ENCODE measurements at regions not wholly inside any gene's neighbourhood (a gene's known extent, or its start where the extent isn't known, plus 50 kb on each side); places are given as distances from the start of the nearest gene placed in this dataset.

DNA sequence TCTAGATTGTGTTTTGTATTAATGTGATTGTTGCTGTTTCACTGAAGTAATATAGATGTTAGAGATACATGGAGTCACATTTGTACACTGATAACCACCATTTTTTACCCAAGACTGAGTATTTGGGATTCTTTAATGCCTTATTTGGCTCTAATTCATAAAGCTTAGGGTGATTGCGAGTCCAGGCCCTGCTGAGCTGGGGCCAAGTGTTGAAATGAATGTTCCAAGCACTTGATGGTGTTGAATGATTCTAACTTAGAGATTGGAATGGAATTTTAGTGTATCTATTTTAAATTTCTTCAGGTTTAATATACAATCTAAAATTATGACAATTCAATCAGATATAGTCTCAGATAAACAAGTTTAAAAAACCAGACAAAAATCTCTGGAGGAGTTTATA is 329.4 kb upstream of the SLC35B3 start:
- no peak for DNase-seq

DNA sequence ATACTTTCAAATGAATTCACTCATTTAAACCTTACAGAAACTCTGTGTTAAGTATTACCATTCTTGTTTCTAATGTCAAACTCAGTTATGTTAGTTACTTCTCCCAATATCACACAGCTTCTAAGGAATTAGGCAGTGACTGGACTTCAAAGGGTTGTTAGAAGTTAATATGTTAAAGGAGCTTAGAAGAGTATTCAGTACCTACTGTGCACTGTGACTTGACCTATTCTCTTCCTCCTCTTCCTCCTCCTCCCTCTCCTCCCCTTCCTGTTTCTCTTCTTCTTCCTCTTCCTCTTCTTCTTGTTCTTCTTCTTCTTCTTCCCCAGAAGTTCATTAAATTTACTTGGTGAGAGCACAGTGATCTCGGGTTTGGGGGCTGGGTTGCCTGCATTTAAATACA is 325.6 kb upstream of the SLC35B3 start:
- DNase-seq = no peak

DNA sequence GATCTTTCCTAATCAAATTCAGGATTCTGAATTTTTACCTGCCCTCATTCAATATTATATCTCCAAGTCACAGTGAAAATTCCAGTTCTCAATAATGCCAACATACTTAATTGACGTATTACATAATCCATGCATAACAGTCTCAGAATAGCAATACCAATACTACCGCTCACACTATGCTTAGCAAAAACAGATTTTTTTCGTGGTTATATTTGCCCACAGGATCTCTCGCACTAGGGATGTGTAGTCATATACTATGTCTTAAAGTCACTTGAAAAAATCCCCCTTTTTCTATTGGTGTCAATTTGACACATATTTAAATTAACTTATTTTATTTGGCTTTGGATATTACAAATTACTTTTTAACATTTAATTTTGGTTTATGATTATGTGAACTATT is 323.1 kb upstream of the SLC35B3 start:
- no peak for DNase-seq

DNA sequence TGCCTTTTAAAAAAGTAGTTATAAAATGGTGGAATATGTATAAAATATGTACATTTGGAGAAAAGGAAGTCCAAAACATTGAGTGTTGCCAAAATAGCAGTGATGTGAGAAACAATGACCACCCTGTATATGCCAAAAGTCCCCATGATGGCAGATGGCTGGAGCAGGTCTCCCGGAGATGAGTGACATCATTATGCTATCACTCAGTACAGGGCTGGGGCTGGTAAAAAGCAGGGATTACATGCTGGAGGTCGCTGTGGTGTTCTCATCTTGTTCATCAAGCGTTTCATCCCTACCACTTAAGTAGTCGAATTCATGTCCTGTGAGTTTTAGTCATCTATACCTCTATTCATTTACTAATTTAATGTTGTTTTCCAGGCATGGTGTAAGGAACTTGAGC is 315.3 kb upstream of the SLC35B3 start:
- DNase-seq = no peak

DNA sequence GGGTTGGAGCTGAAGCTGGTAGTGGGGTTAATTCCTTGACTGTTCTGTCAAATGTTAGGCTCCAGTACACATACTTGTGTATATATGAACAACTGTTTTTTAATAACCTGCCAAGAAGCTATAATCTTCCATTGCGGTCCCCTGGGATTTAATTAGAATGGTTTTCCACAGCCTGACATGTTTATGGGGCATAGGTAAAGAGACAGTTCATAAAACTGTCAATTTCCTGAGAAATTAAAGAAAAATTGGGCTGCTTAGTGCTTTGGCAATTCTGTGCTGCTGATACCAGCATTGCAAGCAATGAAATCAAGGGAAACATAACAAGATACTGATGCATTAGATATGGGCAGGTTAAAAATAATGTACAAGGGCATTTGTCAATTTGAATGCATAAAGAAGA is 314.1 kb upstream of the SLC35B3 start:
- no peak for DNase-seq

DNA sequence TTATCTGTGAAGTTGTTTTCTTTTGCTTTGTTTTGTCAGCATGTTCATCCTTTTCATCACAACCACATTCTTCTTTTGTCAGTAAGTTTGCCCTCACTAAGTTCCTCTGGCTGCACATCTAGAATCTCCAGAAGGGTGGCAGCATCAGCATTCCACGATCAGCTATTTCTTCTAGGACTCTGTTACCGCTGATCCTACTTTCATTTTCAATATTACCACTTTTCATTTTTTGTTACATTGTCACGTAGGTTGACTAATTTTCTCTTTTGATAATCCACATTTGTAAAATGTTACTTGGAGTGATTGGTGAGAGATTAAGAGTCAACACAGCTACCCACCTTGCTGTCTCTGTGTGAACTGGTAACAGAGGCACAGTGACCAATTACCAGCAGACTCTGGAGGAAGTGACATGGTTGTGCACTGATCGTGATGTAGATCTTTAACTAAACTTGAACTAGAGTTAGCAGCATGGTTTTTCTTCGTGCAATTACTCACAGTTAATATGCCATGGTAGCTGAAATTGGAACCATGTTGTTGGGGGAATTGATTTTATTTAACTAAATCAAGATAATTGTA is 307.9 kb upstream of the SLC35B3 start:
- DNase-seq = no peak

DNA sequence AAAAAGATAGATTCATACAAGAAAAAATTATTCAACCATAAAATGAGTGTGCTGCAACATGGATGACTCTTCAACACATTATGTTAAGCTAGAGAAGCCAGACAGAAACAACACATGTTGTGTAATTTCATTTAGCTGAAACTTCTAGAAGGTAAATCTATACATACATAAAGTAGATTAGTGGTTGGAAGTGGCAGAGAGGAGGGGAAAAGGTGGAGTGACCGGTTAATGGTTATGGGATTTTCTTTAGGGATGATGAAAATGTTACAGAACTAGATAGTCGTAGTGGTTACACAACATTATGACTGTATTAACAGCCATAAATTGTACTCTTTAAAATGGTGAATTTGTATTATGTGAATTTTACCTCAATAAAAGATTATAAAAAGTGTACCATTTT is 304.1 kb upstream of the SLC35B3 start:
- no peak for DNase-seq

DNA sequence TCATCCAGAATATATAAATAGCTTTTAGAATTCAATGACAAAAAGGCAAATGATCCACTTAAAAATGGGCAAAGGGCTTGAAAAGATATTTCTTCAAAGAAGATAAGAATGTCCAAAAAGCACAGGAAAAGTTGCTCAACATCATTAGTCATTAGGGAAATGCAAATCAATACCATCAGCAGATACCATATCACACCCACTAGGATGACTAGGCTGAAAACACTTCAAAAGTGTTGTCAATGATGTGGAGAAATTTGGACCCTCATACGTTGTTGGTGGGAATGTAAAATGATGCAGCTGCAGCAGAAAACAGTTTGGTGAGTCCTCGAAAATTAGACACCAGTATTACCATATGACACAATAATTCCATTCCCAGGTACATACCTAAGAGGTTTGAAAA is 303.6 kb upstream of the SLC35B3 start:
- DNase-seq = no peak

DNA sequence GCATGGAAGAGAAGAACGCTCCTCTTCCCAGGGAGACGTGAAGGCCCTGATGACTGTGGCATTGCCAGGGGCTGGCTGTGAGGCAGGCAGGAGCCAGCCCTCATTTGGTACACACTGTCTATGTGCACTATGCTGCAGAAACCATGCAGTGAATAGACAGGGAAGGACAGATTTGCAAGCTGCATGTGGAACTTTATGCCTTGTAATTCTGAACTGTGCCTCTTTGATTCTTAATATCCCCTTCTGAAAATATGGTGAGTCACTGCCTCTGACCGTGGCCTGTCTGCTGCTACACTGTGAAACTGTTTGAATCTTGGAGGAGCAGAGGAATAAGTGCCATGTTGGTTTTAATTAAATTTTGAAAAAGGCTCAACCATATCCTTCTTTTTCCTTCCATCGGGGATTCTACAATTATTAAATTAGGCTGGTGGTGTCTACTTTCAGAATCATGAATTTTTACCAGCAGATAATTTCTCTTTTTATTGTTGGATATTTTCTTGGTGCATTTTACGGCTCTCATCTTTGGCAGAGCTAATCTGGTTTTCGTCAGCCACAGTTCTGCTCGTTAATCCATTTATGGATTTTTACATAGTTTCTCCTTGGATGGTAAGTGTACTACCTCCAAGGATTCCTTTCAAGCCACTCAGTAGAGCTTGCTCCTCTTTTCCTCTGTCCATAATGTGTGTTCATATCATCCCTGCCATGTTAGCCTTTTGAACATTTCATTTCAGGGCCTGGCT is 301.0 kb upstream of the SLC35B3 start:
- no peak for DNase-seq

DNA sequence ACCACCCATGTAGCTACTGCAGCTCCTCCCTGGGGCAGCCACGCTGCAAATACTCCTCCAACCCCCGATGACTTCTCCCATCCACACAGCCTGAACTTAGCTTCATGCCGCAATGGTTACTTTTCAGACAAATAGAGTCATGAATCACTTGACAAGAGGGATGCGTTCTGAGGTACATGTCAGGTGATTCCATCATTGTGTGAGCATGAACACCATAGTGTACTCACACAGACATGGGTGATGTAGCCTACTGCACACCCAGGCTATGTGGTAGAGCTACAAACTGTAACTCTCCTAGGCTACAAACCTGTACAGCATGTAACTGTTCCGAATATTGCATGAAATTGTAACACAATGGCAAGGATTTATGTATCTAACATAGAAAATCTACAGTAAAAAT is 298.5 kb upstream of the SLC35B3 start:
- no peak for DNase-seq

DNA sequence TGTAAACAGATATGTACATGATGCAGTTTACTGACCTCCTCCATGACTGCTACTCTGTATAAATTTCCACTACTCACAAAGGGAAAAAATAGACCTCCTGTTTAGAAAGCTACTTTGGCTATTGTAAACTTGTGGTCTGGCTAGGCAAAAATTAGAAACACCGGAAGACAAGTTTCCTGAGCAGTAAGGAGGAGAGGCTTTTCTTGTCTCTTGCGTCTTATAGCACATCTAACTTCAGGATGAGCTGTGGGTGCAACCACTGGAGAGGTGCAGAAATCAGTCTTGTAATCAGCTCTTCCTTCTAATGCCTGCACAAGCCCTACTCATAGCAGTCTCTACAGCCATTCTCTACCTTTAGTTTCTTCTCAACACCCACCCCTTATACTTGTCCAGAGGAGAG is 296.5 kb upstream of the SLC35B3 start:
- DNase-seq = no peak

DNA sequence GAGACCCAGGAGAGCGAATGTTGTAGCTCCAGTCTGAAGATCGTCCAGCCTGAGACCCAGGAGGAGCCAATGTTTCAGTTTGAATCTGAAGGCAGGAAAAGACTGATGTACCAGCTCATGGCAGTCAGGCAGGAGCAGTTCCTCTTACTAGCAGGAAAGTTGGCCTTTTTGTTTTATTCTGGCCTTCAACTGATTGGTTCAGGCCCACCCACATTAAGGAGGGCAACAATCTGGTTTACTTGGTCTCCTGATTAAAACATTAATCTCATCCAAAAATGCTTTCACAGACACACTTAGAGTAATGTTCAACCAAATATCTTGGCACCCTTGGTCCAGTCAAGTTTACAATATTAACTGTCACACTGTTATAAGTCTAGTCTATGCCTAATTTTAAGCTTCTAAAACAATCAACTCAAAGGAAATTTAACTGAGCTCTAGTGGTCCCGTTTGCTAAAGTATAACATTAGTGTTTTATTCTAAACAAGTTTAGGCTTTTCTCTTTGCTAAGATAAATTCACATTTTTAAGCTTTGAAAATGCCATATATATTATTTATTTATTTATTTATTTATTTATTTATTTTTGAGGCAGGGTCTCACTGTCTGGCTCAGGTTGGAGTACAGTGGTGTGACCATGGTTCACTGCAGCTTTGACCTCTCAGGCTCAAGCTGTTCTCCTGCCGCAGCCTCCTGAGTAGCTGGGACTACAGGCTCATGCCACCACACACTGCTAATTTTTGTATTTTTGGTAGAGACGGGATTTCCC is 275.5 kb upstream of the SLC35B3 start:
- DNase-seq = no peak

DNA sequence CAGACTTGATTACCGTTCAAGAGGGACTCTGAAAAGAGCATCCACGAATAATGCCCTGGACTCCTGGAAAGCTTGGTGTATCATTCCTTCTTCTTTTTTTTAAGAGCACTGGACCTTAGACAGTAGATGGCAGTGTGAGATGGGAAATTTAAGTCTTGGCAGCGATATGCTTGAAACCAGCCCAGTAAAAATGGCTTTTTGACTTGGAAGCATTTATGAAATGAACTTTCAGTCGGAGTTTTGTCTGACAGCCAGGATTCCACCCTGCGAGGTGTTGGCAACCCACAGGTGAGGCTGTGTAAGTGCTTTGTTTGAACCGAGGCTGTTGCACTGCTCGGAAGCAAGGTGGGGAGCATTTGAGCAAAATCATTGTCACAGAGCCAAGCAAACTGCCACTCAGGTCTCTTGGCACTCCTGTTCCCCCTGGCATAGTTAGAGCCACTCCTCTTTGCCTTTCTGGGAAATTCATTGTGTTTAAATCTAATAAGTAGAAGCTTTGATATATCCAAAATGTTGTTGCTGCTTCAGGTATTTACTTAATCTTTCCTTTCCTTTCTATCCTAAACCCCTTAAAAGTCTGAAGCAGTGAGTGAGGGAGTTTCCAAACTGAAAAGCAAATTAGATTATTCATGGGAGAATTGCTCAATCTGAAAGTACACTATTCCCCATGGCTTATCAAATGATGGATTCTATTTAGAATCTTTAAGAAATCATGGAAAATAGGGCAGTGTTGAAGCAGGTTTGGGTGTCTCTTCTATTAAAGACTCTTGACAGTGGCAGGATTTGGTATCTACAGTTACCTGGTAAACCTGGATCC is 272.8 kb upstream of the SLC35B3 start:
- DNase-seq = no peak

DNA sequence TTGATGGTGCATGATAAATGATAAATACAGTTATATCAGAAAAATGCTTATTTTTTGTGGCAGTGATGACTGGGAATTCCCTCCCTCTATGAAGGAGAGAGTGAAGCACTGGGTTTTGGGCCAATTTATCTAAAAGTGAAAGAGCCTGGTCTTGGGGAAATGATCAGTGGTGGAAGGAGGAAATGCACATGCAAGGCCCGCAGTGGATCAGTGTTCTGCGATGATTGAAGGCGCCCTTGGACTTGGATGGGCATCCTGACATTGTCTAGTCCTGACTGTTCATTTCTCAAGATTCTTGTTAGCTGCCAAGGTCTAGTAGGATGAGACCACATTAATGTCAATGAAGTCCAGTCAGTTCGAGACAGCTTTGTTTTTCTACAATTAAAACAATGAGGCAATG is 272.0 kb upstream of the SLC35B3 start:
- DNase-seq = no peak

DNA sequence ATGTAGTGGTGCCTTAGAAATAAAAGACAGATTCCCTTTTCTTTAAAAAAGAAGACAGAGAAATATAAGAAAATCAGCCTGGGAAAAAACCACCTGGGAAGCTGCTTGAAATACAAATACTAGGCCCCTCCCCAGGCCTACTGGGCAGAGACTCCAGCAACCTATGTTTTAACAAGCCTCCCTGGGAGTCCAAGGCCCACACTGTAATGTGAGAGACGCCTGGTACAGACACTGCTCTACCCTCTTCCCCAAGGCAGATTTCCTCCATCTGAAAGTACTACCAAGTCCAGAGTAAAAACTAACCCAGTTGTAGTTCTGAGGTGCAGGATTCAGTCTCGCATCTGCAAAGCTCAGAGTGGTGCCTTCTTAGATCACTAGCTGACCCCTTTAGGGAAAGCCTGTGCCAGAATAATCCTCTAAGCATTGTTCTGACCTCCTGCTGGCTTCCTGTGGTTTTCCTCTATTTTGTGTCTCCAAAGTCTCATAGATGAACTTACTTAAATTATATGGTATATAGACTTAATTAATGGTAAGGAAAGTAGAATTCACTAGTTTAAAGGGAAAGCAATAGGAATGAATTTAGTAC is 270.2 kb upstream of the SLC35B3 start:
- no peak for DNase-seq

DNA sequence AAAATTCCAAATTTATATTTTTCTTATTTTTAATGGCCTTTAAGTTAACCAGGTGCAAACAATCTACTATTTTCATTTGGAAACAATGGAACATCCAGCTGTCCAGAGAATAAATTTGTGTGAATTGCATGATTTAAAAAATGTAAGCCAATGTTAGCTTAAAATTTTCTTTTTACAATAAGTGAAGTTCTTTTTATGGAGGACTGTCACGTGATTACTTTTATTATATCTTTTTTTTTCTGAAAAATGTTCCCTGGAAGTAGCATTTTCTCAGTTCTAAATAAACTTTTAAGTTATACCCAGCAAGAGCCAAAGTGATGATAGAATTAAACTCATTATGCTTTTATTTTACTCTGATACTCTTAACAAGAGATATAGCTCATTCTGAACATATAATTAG is 267.7 kb upstream of the SLC35B3 start:
- DNase-seq = no peak

DNA sequence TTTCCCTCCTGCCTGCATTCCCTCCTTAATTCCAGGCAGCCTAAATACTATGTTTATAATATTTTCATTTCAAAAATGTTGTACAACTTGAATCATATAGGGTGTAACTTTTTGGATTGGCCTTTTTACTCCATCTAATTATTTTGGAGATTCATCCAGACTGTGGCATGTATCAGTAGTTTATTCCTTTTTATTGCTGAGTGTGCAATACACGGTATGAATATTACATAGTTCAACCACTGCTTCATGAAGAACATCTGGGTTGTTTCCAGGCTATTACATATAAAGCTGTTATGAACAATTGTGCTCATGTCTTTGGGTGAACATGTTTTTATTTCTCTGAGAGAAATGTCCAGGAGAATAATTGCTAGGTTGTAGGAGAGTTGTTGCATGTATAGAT is 253.5 kb upstream of the SLC35B3 start:
- DNase-seq = no peak

DNA sequence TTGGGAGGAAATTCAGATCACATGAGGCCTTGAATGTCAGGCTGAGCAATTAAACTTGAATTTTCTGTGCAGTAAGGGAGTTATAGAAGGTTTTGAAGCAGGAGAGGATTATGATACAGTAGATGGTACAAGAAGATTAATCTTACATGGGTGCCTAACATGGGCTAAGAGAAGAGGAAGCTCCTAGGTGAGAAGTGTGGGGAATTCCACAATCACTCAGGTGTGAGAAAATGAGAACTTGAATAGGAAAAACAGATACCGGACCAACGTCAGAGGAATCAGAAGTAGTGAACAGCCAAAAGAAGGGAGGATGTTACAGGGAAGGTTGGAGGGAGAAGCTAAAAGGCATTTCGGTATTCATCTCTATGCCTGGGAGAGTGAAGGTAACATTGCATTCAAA is 250.7 kb upstream of the SLC35B3 start:
- DNase-seq = no peak

DNA sequence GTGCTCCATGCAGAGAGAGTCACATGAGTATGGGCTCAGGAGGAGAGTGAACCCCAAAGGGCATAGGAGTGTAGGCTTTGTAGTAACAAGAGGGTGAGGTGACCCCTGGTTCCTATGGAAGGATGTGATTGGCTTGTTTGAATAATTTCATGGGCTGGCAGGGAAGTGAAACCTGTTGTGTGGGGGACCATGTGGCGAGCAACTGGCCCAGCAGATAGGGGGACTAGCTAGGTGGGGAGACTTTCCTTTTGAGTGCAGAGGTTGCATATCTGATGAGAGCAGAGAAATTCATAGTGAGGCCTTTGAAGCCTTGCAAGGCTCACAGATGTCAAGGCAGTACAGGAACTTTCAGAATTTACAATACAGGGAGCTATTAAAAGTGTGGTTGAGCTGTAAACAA is 247.9 kb upstream of the SLC35B3 start:
- no peak for DNase-seq

DNA sequence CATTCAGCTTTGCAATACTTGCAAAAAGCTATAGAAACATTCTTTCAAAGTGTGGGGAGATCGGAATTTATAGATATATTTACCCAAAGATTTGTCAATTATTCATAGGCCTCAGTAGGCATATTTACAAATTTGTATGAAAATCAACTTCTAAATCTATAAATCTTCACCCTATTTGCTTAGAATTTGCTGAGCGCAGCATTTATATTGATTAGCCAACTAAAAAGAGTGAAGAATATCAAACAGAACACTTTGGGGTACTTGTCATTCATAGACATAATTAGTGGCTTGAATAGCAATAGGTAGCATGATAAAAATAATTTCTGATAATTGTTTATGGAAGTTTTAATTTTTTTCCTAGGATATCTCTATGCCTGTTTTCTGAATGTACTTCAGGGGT is 244.5 kb upstream of the SLC35B3 start:
- no peak for DNase-seq

DNA sequence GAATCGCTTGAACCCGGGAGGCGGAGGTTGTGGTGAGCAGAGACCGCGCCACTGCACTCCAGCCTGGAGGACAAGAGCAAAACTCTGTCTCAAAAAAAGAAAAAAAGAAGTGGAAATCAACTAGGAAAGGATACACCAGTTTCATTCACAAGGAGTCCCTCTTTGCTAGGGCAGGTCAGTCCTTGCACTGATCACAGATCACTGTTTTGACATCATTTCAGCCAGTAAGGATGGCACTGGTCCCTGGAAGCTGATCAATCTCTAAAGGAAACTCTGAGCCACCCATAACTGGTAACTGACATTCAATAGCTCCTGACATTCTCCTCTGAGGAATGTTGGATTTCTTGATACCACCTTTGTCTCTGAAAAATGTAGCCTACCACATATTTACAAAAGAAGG is 243.1 kb upstream of the SLC35B3 start:
- DNase-seq = no peak

DNA sequence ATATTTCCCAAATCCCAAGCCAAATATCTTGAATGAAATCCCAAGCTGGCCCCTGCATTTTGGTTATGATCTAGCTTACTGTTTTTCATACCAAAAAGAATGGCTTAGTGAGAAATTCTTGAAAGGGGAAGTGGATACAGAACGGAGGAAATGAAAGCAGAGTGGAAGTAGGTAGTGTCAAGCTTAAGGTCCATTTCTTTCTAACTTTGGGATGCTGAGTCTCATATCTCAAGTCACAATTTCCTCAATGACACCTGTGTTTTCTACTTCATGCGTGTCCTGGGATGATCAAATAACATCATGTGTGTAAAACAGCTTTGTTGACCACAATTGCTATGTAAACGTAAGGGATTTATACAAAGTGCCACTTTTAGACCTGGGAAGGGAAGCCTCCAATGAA is 238.8 kb upstream of the SLC35B3 start:
- DNase-seq = no peak

DNA sequence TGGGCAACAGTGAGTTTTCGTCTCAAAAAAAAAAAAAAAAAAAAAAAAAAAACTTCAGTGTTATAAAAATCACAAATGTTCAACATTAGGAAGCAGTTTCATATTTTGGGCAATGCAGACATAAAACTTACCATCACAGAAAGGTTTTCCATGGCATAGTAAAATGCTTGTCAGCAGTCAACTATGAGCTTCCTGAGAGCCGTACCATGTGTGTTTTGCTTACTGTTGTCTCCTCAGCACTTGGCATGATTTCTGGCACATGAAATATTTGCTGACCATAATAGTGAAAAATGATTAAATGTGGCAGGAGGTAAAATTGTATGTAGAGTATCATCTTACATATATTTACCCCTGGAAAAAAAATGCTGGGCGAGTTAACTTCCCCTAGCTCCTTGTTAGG is 237.5 kb upstream of the SLC35B3 start:
- DNase-seq = no peak
